Thyroid gland (tissue), 4 donors: ENCODE measurements at regions not wholly inside any gene's neighbourhood (a gene's known extent, or its start where the extent isn't known, plus 50 kb on each side); places are given as distances from the start of the nearest gene placed in this dataset.

Experiments
- CTCF ChIP-seq, 6 experiments: fragments of 200-600 bp in 3 of 6; fragments of 450-650 bp in 3 of 6; sonication (generic) in 3 of 6; IDR thresholded peaks; one replicate each; pipeline ENCODE4 v1.5.1; 2016 to 2019; ENCODE audit warnings: antibody characterized with exemption in 6 of 6, mild to moderate bottlenecking in 2 of 6, inconsistent platforms in 1 of 6, moderate library complexity in 1 of 6
- POLR2A ChIP-seq, 2 donors: fragments of 450-650 bp; IDR thresholded peaks; one replicate each; pipeline ENCODE4 v1.6.1; 2017; ENCODE audit warnings: antibody characterized with exemption in 2 of 2, mild to moderate bottlenecking in 2 of 2, moderate library complexity in 1 of 2

GRCh38 chr4:13159041-13159620, 325.0 kb downstream of the RAB28 start:
- no peak for TF ChIP-seq CTCF (IDR thresholded peaks at IDR 0.05)
- no peak for TF ChIP-seq POLR2A (IDR thresholded peaks at IDR 0.05)
